Stimulated activated CD4-positive, alpha-beta T cell treated with anti-CD3 and anti-CD28 coated beads, TNF-alpha, amount 100 ng/mL, for 48 hours (primary cell): ENCODE measurements at regions not wholly inside any gene's neighbourhood (a gene's known extent, or its start where the extent isn't known, plus 50 kb on each side); places are given as distances from the start of the nearest gene placed in this dataset.
"Not testable (repeated sequence)": the region's sequence is repeated elsewhere in the genome, so short reads cannot be mapped to it uniquely, and the experiment has no call there.

ENCODE experiments used
- DNase-seq, 3 donors: peaks; one replicate each; pipeline ENCODE4 v3.0.0-alpha.2; 2020; ENCODE audit warnings: low read depth in 3 of 3

DNA sequence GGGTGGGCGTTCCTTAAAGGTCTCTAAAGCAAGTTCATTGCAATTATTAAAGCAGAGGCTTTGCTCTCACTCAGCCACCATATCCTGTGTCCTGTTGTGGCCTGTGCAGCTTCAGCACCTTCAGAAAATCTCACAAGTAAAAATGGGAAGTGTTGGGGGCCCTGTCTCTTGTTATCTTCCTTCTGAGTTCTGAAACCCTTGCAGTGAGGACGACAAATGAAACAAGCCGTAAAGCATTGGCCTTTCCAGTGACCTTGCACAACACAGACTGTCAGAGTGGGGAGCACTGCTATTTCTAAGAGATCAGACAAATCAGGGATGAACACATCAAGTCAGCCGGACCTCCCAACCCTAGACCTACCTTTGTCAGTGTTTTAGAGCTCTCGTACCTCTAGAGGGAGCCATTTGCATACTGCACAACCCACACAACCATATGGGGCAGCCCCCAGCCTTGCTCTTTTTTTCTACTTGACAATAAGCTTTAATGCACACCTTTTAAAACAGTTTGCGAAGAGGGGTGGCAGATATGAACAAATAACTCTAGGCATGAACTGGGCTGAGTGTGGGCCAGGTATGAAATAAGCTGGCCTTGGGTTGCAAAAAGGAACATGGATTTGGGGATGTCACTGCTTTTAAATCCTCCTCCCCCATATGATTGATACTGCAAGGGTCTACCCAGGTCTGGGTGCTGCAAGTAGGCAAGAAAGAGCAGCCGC is 89.8 kb downstream of the KATNIP start:
- peak in 1 of 3 donors; percentile 3 for DNase-seq

DNA sequence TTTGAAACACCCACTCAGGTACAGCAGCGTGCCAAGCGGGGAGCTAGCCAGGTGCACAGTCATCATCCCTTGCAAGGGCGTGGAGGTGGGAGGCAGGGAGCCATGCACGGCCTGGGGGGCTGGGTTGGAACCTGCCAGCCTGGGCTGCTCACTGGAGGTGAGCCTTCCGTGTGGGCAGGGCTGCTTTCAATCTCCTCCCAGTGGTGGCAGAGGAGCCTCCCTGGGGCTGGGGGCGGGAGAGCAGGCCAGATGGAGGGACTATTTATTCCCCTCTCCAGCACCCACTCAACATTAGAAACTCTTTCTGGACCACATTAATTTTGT is 90.3 kb downstream of the KATNIP start:
- no peak for DNase-seq

DNA sequence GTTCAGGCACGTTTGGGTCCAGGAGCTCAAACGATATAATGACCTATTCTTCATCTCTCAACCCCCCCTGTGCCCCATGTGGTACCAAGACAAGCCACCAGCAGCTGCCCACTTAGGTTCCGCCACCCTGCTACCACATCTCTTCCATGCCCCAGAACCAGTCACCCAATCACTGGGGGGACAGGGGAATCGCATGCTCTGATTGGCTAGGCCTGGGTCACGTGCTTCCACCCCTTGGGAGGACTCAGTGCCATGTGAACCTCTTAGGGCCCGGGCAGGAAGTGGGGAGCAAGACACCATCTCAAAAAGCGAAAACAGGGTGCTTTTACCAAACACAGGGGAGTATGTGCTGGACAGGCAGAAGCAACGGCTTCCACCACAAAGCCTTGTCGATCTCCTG is 91.3 kb downstream of the KATNIP start:
- DNase-seq: no peak

DNA sequence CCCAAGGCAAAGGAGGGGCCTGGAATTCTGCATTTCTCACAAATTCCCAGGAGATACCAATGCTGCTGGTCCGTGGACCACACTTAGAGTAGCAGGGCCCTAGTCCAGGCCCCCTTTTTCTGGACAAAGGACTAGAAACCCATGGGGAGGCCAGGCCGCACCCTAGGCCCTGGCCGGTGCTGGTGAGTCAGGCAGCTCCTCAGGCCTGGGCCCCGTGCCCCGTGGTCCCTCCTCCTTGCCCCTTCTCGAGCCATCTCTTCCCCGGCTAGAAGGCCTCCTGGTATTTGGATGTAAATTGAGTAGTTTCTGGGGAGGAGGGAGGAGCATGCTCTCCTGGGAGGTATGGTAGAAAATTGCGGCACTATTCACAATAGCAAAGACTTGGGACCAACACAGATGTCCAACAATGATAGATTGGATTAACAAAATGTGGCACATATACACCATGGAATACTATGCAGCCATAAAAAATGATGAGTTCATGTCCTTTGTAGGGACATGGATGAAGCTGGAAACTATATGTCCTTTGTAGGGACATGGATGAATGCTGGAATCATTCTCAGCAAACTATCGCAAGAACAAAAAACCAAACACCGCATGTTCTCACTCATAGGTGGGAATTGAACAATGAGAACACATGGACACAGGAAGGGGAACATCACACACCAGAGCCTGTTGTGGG is 91.9 kb downstream of the KATNIP start:
- not testable (repeated sequence) for DNase-seq

DNA sequence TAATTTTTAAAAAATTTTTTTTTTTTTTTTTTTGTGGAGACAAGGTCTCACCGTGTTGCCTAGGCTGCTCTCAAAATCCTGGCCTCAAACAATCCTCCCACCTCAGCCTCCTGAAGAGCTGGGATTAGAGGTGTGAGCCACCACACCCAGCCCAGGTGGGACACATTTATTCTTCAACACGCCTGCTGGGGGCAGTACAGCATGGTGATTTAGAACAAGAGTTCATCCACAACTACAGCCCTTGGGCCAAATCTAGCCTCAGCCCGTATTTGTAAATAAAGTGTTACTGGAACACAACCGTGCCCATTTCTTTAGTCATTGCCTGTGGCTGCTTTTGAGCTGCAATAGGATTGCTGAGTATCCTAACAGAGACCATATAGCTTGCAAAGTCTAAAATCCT is 92.8 kb downstream of the KATNIP start:
- DNase-seq: no peak

DNA sequence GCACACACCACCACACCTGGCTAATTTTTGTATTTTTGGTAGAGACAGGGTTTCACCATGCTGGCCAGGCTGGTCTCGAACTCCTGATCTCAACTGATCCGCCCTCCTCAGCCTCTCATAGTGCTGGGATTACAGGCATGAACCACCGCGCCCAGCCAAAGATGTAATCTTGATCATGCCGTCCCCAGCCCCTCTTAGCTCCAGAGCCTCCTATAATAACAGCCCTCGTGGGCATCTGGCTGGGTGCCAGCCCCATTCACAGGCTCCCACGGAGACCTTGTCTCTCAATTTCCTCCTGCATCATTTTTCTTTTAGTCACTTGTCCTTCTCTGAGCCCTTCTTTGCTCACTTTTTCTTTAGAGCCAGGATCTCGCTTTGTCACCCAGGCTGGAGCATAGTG is 94.2 kb downstream of the KATNIP start:
- DNase-seq: no peak

DNA sequence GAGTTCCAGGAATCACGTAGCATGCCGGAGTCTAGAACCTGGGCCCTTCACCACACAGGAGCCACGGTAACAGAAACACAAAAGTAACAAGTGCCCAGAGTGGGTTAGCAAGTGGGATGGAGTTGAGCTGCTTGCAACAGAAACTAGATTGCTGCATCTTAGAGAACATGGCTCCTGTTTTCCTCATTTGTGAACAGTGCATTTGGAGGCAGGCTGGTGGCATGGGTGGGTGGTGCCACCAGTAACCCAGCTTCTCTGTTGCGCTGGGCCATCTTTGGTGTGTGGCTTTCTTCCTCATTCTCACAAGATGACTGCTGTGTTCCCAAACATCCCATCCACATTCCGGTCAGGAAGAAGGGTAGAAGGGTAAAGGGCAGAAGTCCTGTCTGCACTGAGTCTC is 95.5 kb downstream of the KATNIP start:
- no peak for DNase-seq

DNA sequence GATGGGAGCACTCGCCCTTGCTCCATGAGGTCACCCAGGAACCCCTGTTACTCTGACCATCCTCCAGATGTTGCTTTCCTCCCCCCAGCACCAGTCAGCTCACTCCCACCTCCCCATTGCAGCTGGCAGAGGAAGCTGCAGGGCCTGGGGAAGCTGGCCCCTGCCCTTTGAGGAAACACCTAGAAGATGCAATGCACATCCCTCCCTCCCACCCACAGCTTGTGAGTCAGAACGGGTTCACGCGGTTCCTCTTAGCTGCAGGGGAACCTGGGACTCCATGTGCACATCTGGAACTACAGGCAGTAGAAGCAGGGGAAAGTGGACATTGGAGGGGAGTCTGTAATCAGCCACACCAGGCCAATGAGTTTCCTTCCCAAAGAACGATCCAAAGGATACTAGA is 96.9 kb downstream of the KATNIP start:
- no peak for DNase-seq

DNA sequence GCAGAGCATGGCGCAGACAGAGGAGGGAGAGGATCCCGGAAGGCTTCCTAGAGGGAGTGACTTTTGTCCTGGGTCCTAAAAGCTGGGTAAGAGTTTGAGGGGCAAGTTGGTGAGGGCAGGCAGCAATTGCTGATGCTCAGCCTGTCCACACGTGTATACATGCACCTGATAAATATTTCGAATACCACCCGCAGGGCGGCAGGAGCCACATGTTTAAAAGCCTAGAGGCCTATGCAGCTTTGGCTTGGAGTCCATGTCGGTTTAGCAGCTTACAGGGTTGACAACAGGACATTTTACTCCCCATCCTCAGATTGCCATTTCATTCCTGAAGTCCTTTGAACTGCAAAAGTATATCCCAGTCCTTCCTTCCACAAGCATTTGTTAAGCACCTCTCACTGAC is 99.1 kb downstream of the KATNIP start:
- no peak for DNase-seq

DNA sequence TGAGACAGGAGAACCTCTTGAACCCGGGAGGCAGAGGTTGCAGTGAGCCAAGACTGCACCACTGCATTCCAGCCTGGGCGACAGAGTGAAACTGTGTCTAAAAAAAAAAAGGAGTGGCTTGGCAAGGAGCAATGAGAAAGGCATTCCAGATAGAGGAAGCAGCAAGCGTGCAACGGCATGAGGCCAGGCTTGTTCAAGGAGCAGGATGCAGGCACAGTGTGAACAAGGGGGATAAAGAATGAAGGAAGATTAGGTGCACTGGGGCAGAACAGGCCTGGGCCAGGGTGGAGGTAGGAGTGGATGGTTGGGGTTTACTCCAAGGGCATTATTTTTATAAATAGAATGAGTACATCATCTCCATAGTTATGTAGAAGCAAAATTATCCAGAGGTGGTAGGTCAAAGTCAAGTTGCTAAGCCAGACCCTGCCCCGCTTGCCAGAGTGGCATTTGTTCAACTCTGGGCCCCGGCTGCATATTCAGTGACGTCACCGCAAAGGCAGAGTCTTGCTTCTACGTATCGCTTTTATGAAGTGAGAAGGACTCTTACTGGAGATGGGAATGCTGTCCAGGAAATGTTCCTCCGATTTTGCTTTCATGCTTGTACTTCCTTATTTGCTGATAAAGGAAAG is 100.2 kb downstream of the KATNIP start:
- no peak for DNase-seq

DNA sequence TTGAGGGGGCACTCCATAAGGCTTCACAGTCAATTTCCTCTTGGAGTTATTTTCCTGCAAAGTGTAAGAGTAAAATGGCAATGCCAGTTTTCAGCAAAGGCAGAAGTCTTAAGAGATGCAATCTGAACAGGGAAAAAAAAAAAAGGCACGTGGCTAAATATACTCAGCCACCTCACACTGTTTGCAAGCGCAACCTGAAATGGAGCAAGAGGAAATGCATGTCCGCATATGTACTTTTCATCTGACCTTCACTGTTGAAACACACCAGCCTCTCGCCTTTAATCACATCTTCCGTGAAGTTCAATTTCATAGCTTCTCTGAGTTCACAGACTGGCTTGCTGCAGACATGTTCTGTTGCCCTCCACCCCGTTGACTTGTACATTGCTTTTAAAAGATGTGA is 101.4 kb downstream of the KATNIP start:
- no peak for DNase-seq

DNA sequence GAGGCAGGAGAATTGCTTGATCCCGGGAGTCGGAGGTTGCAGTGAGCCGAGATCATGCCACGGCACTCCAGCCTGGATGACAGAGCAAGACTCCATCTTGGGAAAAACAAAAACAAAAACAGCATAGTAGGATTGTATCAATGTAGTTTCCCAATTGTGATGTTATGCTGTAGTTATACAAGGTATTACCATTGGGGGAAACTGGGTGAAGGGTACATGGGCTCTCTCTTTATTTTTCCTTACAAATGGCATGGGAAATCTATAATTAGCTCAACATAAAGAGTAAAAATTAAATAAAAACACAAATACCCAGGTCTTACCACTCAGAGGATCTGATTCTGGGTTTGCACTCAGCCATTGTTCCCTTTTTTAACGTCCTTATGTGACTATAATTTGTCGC is 107.9 kb downstream of the KATNIP start:
- DNase-seq: no peak

DNA sequence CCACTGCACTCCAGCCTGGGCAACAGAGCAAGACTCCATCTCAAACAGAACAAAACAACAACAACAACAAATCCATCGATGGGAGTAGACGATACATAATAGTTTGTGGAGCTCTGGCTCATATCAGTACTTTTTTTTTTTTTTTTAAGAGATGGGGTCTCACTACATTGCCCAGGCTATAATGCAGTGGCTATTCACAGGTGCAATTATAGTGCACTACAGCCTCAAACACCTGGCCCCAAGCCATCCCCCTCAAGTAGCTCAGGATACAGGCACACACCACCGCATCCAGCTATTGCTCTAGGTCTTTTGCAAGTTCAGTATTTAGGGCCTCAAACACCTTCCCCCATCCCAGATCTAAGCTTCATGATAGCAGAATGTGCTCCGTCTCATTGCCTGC is 110.6 kb downstream of the KATNIP start:
- no peak for DNase-seq

DNA sequence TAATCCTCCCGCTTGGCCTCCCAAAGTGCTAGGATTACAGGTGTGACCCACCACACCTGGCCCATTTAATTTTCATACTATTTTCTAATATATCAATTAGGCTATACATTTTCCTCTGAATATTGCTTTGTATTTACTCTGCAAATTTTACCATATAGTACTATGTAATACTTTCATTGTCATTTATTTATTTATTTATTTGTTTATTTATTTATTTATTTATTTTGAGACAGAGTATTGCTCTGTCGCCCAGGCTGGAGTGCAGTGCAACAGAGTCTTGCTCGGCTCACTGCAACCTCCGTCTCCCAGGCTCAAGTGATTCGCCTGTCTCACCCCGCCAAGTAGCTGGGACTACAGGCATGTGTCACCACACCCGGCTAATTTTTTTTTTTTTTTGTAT is 113.3 kb downstream of the KATNIP start:
- DNase-seq: not testable (repeated sequence)

DNA sequence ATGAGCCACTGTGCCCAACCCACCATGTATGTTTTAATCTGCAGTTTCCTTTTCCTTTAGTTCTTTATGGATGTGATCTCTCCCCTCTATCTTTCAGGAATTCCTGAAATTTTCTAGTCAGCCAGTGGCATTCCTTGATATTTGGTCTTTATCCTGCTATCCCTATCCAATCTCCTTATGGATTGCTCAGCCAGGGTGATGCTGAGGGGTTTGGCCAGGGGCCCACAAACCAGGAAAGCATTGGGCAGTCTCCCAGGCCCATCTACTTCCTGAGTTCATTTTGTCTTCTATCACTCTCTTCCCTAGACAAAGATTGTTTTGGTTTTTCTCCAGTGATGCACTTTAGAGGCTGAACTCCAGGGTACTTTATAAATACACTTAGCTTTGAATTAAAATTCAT is 115.9 kb downstream of the KATNIP start:
- DNase-seq: no peak

DNA sequence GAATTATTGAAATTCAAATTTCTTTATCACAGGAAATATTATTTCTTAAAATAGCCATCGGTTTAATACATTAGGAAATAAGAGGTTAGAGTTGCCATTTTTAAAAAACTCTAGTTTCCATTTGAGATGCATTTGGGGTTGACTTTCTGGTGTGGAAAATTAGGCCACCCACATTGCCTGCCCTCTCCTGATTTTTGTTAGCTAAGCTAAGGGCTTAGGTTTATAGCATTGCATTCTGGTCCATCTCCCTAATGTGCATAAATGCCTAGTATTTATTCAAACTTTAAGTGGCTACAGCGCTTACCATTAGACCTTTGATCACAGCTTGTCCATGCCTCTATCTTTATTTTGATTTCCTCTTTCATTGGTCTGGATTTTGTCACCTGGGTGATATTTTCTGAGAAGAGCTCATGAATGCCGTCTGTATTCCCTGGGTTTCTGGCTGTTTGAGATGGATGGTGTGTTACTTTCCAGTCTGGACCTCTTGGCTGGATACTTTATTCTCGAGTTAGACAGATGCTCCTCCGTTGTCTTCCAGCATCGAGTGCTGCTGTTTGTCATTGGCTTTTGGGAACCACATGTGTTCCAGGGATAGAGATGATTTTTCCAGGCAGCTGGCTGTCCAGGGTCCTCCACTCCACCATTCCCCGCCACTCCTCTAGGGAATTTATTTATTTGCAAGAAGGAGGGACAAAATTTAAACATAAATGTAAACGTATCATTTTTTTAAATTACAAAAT is 120.3 kb downstream of the KATNIP start:
- no peak for DNase-seq

DNA sequence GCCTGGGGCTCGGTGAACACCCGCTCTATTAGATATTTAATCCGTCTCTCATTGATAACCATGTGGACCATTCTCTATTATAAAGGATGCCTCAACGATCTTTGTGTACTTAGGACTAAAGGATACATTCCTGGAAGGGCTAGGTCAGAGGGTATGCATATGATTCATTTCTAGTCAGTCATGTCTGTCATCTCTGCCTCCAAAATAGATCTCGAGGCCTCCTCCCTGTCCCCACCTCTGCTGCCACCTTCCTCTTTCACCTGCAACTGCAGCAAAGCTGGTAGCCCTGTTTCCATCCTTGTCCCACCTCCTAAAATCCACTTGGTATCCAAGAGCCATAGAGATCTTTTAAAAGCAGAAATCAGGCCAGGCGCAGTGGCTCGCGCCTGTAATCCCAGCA is 121.5 kb downstream of the KATNIP start:
- no peak for DNase-seq

DNA sequence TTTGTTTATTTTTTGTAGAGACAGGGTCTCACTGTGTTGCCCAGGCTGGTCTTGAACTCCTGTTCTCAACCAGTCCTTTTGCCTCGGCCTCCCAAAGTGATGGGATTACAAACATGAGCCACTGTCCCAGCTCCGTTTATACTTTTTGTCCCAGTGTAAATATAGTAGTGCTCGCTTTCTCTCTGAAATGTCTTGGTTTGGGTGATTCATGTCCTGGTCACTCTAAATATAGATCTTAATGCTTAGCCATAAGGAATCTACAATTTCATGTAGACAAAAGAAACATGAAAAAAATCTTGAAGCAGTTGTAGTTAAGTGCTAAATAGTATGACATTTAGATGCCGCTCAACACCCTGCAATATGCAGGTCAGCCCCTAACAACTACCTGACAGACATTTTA is 126.9 kb downstream of the KATNIP start:
- DNase-seq: no peak

DNA sequence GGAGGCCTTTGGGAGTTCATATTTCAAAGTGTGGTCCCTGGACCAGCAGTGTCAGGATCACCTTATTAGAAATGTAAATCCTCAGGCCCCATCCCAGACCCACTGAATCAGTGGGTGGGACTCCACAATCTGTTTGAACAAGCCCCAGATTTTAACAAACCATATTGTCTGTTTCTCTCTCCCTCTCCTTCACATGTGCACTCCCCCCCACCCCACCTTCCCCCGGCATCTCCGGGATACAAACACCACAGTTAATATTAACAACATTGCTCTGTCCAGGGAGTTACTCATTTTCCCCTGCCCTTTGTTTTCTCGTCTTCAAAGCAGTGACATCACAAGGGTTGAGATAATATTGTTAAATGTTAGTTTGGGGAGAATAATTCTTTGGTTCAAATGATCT is 127.3 kb downstream of the KATNIP start:
- DNase-seq: no peak

DNA sequence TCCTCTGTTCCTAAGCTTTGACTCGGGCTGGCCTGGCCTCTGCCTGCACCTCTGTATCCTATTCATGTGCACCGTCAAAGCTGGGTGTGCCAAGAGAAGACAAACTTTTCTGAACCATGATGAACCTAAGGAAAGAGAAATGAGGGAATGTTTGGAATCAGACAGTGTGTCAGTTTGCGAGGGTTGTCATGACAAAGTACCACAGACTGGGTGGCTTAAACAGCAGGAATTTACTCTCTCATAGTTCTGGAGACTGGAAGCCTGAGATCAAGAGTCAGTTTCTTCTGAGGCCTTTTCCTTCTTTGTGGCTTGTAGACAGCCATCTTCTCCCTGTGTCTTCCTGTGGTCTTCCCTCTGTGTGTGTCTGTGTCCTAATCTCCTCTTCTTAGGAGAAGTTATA is 129.0 kb downstream of the KATNIP start:
- DNase-seq: no peak

DNA sequence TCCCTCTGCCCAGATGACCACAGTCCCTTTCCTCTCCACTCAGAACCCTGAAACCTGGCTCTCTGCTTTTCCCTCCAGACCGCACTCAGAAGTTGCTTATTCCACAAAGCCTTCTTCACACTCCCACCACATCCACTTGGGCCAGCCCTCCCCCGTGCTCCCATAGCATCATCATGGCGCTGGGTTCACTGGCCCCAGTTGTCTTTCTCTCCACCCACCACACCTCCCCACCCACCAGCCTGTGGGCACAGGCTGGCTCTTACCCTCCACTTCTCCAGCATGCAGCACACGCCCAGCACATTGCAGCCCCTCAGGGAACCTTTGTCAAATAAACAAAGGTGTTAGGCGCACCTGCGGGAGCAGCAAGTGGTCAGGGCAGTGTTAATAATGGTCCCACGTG is 130.0 kb downstream of the KATNIP start:
- DNase-seq: no peak

DNA sequence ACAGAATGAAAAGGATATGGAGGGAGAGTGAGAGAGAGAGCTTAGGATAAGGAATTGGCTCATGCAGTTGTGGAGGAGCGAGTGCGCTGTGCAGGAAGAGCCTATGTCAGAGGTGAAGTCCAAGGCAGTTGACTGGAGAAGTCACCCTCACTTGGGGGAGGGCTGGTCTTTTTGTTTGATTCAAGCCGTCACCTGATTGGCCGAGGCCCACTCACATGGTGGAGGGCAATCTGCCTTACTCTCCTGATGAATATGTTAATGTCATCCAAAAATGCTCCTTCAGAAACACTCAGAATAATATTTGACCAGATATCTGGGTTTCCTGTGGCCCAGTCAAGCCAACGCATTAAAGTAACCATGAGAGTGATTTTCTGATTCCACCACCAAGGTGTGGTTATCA is 131.7 kb downstream of the KATNIP start:
- DNase-seq: no peak

DNA sequence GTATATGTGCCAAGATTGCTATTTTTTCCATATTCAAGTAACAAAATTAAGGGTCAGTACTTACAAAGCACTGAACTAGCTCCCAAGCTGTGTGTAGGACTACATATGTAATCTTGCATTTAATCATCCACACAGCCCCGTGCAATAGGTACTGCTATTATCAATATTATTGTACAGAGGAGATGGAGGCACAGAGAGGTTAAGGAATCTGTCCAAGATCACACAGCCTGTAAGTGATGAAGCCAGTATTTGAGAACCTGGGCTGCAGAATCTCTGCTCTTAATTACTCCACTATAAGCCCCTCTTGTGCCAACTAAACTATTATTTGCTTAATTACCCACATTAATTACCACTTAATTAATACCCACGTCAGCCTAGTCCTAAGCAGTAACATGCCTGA is 134.1 kb downstream of the KATNIP start:
- no peak for DNase-seq
